GOT3 (cell line): ENCODE measurements at regions not wholly inside any gene's neighbourhood (a gene's known extent, or its start where the extent isn't known, plus 50 kb on each side); places are given as distances from the start of the nearest gene placed in this dataset.
"Not testable (repeated sequence)": the region's sequence is repeated elsewhere in the genome, so short reads cannot be mapped to it uniquely, and the experiment has no call there.

Source experiments
- DNase-seq: peaks from one replicate; lab custom pipeline; 2025; ENCODE audit warnings: mixed read lengths; lab: John Stamatoyannopoulos, UW

- no peak for DNase-seq
Measured at GRCh38 chr5:97929383-97929782, 746.3 kb upstream of the RIOK2 start.

GRCh38 chr5:97931829-97932228 is 748.8 kb upstream of the RIOK2 start:
- DNase-seq = no peak

GRCh38 chr5:97936231-97936630 is 753.2 kb upstream of the RIOK2 start:
- no peak for DNase-seq

- no peak for DNase-seq
Measured at GRCh38 chr5:97937846-97938245, 754.8 kb upstream of the RIOK2 start.

GRCh38 chr5:97943036-97943435 is 760.0 kb upstream of the RIOK2 start:
- no peak for DNase-seq

- DNase-seq = no peak
Measured at GRCh38 chr5:97951139-97951538, 768.1 kb upstream of the RIOK2 start.

GRCh38 chr5:97955450-97955849 is 772.4 kb upstream of the RIOK2 start:
- no peak for DNase-seq

- DNase-seq = no peak
Measured at GRCh38 chr5:97967292-97967691, 784.2 kb upstream of the RIOK2 start.

- no peak for DNase-seq
Measured at GRCh38 chr5:97968346-97968745, 785.3 kb upstream of the RIOK2 start.

GRCh38 chr5:97979740-97980139 is 793.7 kb upstream of the RGMB start:
- no peak for DNase-seq

- no peak for DNase-seq
Measured at GRCh38 chr5:97980291-97980690, 793.2 kb upstream of the RGMB start.

GRCh38 chr5:97986069-97986468 is 787.4 kb upstream of the RGMB start:
- DNase-seq = no peak

- no peak for DNase-seq
Measured at GRCh38 chr5:97991236-97991635, 782.2 kb upstream of the RGMB start.

- no peak for DNase-seq
Measured at GRCh38 chr5:97998941-97999340, 774.5 kb upstream of the RGMB start.

GRCh38 chr5:98004463-98004862 is 769.0 kb upstream of the RGMB start:
- no peak for DNase-seq

- DNase-seq = no peak
Measured at GRCh38 chr5:98016771-98017170, 756.7 kb upstream of the RGMB start.

GRCh38 chr5:98030273-98030672 is 743.2 kb upstream of the RGMB start:
- not testable (repeated sequence) for DNase-seq

- DNase-seq = not testable (repeated sequence)
Measured at GRCh38 chr5:98031036-98031435, 742.4 kb upstream of the RGMB start.

- DNase-seq = no peak
Measured at GRCh38 chr5:98031496-98031895, 742.0 kb upstream of the RGMB start.

- DNase-seq = no peak
Measured at GRCh38 chr5:98031926-98032325, 741.5 kb upstream of the RGMB start.

GRCh38 chr5:98041661-98042060 is 731.8 kb upstream of the RGMB start:
- DNase-seq = no peak

GRCh38 chr5:98042521-98042920 is 730.9 kb upstream of the RGMB start:
- DNase-seq = no peak

GRCh38 chr5:98042961-98043360 is 730.5 kb upstream of the RGMB start:
- DNase-seq = no peak

- DNase-seq = no peak
Measured at GRCh38 chr5:98050583-98050982, 722.9 kb upstream of the RGMB start.

GRCh38 chr5:98053170-98053569 is 720.3 kb upstream of the RGMB start:
- no peak for DNase-seq
